GM12878 (cell line): ENCODE measurements at regions not wholly inside any gene's neighbourhood (a gene's known extent, or its start where the extent isn't known, plus 50 kb on each side); places are given as distances from the start of the nearest gene placed in this dataset.
"Not testable (repeated sequence)": the region's sequence is repeated elsewhere in the genome, so short reads cannot be mapped to it uniquely, and the experiment has no call there.

ENCODE experiments used
- BHLHE40 ChIP-seq, 2 experiments: fragments of 450-650 bp in 1 of 2; IDR thresholded peaks; 2 replicates each; pipeline ENCODE4 v1.6.1; 2011 to 2017; ENCODE audit warnings: low read depth in 2 of 2, borderline replicate concordance in 1 of 2, improper control_type of control experiment in 1 of 2, low read length in 1 of 2, mild to moderate bottlenecking in 1 of 2
- CTCF ChIP-seq, 3 experiments: IDR thresholded peaks in 2 of 3; conservative IDR thresholded peaks in 1 of 3; 2 replicates each; pipeline ENCODE4 v1.5.1; 2011; ENCODE audit warnings: low read depth in 3 of 3, low read length in 3 of 3, mild to moderate bottlenecking in 3 of 3, control low read depth in 2 of 3, moderate library complexity in 2 of 3, inconsistent platforms in 1 of 3, mixed read lengths in 1 of 3; ENCODE audit not compliant: control insufficient read depth in 2 of 3, insufficient read depth in 1 of 3; ENCODE audit errors: extremely low read depth in 1 of 3
- FOS ChIP-seq: IDR thresholded peaks from 3 replicates; pipeline ENCODE4 v1.6.1; 2011; ENCODE audit warnings: borderline replicate concordance; ENCODE audit not compliant: insufficient read length; ENCODE audit errors: extremely low read depth
- FOXM1 ChIP-seq: IDR thresholded peaks from 2 replicates; pipeline ENCODE4 v1.6.1; 2012; ENCODE audit warnings: low read depth, mild to moderate bottlenecking, inconsistent platforms, low read length, moderate library complexity
- GABPA ChIP-seq: IDR thresholded peaks from 2 replicates; pipeline ENCODE4 v1.6.1; 2014; ENCODE audit warnings: antibody characterized with exemption, low read depth, mild to moderate bottlenecking, inconsistent platforms
- JUNB ChIP-seq: IDR thresholded peaks from 2 replicates; pipeline ENCODE4 v1.6.1; 2016; ENCODE audit warnings: antibody characterized with exemption, mild to moderate bottlenecking
- JUND ChIP-seq: IDR thresholded peaks from 2 replicates; pipeline ENCODE4 v1.6.1; 2012; ENCODE audit warnings: low read depth, mild to moderate bottlenecking, low read length, improper control_type of control experiment, moderate library complexity
- POLR2A ChIP-seq: IDR thresholded peaks from 2 replicates; pipeline ENCODE4 v1.6.1; 2011; ENCODE audit warnings: low read depth, mild to moderate bottlenecking, low read length
- POLR2AphosphoS5 ChIP-seq: IDR thresholded peaks from 2 replicates; pipeline ENCODE4 v1.6.1; 2011; ENCODE audit warnings: mild to moderate bottlenecking, low read length, inconsistent platforms
- RFX5 ChIP-seq: IDR thresholded peaks from 2 replicates; pipeline ENCODE4 v1.6.1; 2011; ENCODE audit warnings: low read depth, low read length, improper control_type of control experiment
- SRF ChIP-seq, 2 experiments: IDR thresholded peaks; 2 replicates each; pipeline ENCODE4 v1.6.1; 2011; ENCODE audit warnings: low read depth in 2 of 2, low read length in 2 of 2, mild to moderate bottlenecking in 1 of 2, moderate library complexity in 1 of 2
- TF ChIP-seq, protein P1 (sequence below): IDR thresholded peaks from 2 replicates; pipeline ENCODE4 v1.6.1; 2011; ENCODE audit warnings: low read depth, mild to moderate bottlenecking, low read length, moderate library complexity, borderline replicate concordance; ENCODE audit errors: extremely low read depth
- TF ChIP-seq, protein P2 (sequence below): IDR thresholded peaks from 2 replicates; pipeline ENCODE4 v1.6.1; 2011; ENCODE audit warnings: mild to moderate bottlenecking, low read depth, low read length, moderate library complexity; ENCODE audit not compliant: insufficient replicate concordance

GRCh38 chr3:35924070-35924469 lies 284.7 kb downstream of the ARPP21 start:
- not testable (repeated sequence) for TF ChIP-seq FOXM1; POLR2A; SRF (IDR thresholded peaks at IDR 0.05; ENCODE audit: low read depth in 2 of 2, low read length in 2 of 2); RFX5; BHLHE40 (IDR thresholded peaks at IDR 0.05; ENCODE audit: borderline replicate concordance in 1 of 2, low read depth in 2 of 2, low read length in 1 of 2); GABPA; POLR2AphosphoS5; JUND; FOS; JUNB
- TF ChIP-seq CTCF (IDR thresholded peaks at IDR 0.05 in 2 of 3, conservative IDR thresholded peaks at IDR 0.05 in 1 of 3; ENCODE audit: control insufficient read depth in 2 of 3, extremely low read depth in 1 of 3, insufficient read depth in 1 of 3, low read depth in 3 of 3, low read length in 3 of 3) = peak in 1 of 3 experiments; percentile 29; a peak in 2 of 6 replicates
- TF ChIP-seq, protein P1, sequence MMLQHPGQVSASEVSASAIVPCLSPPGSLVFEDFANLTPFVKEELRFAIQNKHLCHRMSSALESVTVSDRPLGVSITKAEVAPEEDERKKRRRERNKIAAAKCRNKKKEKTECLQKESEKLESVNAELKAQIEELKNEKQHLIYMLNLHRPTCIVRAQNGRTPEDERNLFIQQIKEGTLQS = not testable (repeated sequence)
- TF ChIP-seq, protein P2, sequence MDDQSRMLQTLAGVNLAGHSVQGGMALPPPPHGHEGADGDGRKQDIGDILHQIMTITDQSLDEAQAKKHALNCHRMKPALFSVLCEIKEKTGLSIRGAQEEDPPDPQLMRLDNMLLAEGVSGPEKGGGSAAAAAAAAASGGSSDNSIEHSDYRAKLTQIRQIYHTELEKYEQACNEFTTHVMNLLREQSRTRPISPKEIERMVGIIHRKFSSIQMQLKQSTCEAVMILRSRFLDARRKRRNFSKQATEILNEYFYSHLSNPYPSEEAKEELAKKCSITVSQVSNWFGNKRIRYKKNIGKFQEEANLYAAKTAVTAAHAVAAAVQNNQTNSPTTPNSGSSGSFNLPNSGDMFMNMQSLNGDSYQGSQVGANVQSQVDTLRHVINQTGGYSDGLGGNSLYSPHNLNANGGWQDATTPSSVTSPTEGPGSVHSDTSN = not testable (repeated sequence)
